AG04450 (cell line): ENCODE measurements at regions not wholly inside any gene's neighbourhood (a gene's known extent, or its start where the extent isn't known, plus 50 kb on each side); places are given as distances from the start of the nearest gene placed in this dataset.

Experiments
- CTCF ChIA-PET: fragments of 300-600, 350-600 bp; formaldehyde crosslinking; extraction: SDS; loops from one replicate; lab custom pipeline; 2022; ENCODE audit warnings: antibody characterized with exemption, inconsistent platforms; lab: Charles Lee
- POLR2A ChIA-PET: fragments of 350-600 bp; formaldehyde crosslinking; extraction: SDS; loops from one replicate; lab custom pipeline; 2021; ENCODE audit warnings: antibody characterized with exemption, inconsistent platforms; lab: Yijun Ruan, JAX
- DNase-seq: peaks from one replicate; pipeline ENCODE4 v3.0.0-alpha.2; 2011; ENCODE audit warnings: low read depth, low spot score
- H3K27ac ChIP-seq: one replicate; pipeline ENCODE4 v1.5.1; 2012; ENCODE audit warnings: low read depth, low read length, control low read depth
- H3K27me3 ChIP-seq: one replicate; pipeline ENCODE4 v1.6.0; 2012; ENCODE audit warnings: low read length; ENCODE audit not compliant: control insufficient read depth, insufficient read depth
- H3K4me3 ChIP-seq: 2 replicates; pipeline ENCODE4 v1.5.1; 2011; ENCODE audit warnings: mild to moderate bottlenecking, low read depth, low read length, control low read depth
- H3K9me3 ChIP-seq: 2 replicates; pipeline ENCODE4 v1.5.1; 2012; ENCODE audit warnings: low read length; ENCODE audit not compliant: control insufficient read depth, insufficient read depth
- CTCF ChIP-seq: IDR thresholded peaks from 2 replicates; pipeline ENCODE4 v1.5.1; 2011; ENCODE audit warnings: low read depth, low read length, control low read depth, inconsistent platforms

- Histone ChIP-seq H3K27me3 (no peaks in the 10 kb centered on the region), H3K27ac (no peak overlapping the region), H3K9me3 (peaks cover 17% of the 10 kb centered on the region), H3K4me3 (no peak overlapping the region)
- ChIA-PET POLR2A (no interaction called here), CTCF (no interaction called here)
- no peak for TF ChIP-seq CTCF
- DNase-seq, result no peak
Measured at GRCh38 chr10:25761937-25762336, 172.1 kb upstream of the MYO3A start.

- ChIA-PET CTCF (no interaction called here), POLR2A (no interaction called here)
- DNase-seq, result no peak
- Histone ChIP-seq H3K9me3 (peaks cover 18% of the 10 kb centered on the region; the same call in 1 of the 2 replicates), H3K4me3 (no peak overlapping the region), H3K27me3 (no peaks in the 10 kb centered on the region), H3K27ac (no peak overlapping the region)
- no peak for TF ChIP-seq CTCF
Measured at GRCh38 chr10:25766213-25766612, 167.8 kb upstream of the MYO3A start.

- ChIA-PET CTCF (no interaction called here), POLR2A (no interaction called here)
- TF ChIP-seq CTCF, result no peak
- no peak for DNase-seq
- Histone ChIP-seq H3K4me3 (no peak overlapping the region), H3K27ac (no peak overlapping the region), H3K9me3 (peaks cover 17% of the 10 kb centered on the region), H3K27me3 (no peaks in the 10 kb centered on the region)
Measured at GRCh38 chr10:25766687-25767221, 167.3 kb upstream of the MYO3A start.

- ChIA-PET CTCF (no interaction called here), POLR2A (no interaction called here)
- no peaks in the 10 kb centered on the region for H3K27me3 ChIP-seq
- H3K4me3 ChIP-seq, result no peak overlapping the region
- peaks cover 11% of the 10 kb centered on the region for H3K9me3 ChIP-seq
- no peak for DNase-seq
- no peak overlapping the region for H3K27ac ChIP-seq
- TF ChIP-seq CTCF, result no peak
Measured at GRCh38 chr10:25768167-25768566, 165.9 kb upstream of the MYO3A start.

GRCh38 chr10:25778646-25779045 is 155.4 kb upstream of the MYO3A start:
- no peak for DNase-seq
- H3K4me3 ChIP-seq, result no peak overlapping the region
- no peaks in the 10 kb centered on the region for H3K27me3 ChIP-seq
- no peak for TF ChIP-seq CTCF
- no peak overlapping the region for H3K27ac ChIP-seq
- POLR2A ChIA-PET, result no interaction called here
- peaks cover 17% of the 10 kb centered on the region; the same call in 1 of the 2 replicates for H3K9me3 ChIP-seq
- CTCF ChIA-PET, result no interaction called here
